ENCODE measurements at regions not wholly inside any gene's neighbourhood (a gene's known extent, or its start where the extent isn't known, plus 50 kb on each side); places are given as distances from the start of the nearest gene placed in this dataset.

DNA sequence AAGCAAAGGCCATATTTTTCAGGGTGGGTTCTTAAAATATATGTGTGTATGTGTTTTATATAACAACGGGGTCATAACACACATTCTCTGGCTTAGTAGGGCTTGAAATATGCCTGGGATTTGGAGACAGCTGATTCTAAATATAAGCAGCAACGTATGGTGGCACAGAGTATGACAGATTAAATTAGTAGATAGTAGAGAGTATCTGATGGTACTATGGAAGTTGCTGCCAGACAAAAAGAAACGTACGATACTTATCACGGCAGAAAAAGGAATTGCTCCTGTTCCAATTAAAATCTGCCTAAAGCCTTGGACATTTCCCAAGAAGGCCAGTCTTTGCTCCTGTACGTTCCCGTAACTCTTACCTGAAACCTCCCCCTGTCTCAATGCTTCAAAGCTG lies 607.9 kb upstream of the ID2 start:
- no peak for TF ChIP-seq TAF1 (IDR thresholded peaks at IDR 0.05; ENCODE audit: borderline replicate concordance, insufficient read depth, low read length)
- TF ChIP-seq, protein P1, sequence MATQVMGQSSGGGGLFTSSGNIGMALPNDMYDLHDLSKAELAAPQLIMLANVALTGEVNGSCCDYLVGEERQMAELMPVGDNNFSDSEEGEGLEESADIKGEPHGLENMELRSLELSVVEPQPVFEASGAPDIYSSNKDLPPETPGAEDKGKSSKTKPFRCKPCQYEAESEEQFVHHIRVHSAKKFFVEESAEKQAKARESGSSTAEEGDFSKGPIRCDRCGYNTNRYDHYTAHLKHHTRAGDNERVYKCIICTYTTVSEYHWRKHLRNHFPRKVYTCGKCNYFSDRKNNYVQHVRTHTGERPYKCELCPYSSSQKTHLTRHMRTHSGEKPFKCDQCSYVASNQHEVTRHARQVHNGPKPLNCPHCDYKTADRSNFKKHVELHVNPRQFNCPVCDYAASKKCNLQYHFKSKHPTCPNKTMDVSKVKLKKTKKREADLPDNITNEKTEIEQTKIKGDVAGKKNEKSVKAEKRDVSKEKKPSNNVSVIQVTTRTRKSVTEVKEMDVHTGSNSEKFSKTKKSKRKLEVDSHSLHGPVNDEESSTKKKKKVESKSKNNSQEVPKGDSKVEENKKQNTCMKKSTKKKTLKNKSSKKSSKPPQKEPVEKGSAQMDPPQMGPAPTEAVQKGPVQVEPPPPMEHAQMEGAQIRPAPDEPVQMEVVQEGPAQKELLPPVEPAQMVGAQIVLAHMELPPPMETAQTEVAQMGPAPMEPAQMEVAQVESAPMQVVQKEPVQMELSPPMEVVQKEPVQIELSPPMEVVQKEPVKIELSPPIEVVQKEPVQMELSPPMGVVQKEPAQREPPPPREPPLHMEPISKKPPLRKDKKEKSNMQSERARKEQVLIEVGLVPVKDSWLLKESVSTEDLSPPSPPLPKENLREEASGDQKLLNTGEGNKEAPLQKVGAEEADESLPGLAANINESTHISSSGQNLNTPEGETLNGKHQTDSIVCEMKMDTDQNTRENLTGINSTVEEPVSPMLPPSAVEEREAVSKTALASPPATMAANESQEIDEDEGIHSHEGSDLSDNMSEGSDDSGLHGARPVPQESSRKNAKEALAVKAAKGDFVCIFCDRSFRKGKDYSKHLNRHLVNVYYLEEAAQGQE (IDR thresholded peaks at IDR 0.05; ENCODE audit: insufficient read depth in 1 of 2, low read depth in 2 of 2, low read length in 2 of 2): no peak
- TF ChIP-seq FOXP2 (optimal IDR thresholded peaks at IDR 0.05; ENCODE audit: borderline replicate concordance, extremely low read depth, extremely low read length, insufficient read depth): no peak
- no peak for TF ChIP-seq SIN3A (IDR thresholded peaks at IDR 0.05; ENCODE audit: borderline replicate concordance, insufficient read depth, low read length)
- TF ChIP-seq POLR2AphosphoS5 (IDR thresholded peaks at IDR 0.05; ENCODE audit: low read depth, low read length): no peak

DNA sequence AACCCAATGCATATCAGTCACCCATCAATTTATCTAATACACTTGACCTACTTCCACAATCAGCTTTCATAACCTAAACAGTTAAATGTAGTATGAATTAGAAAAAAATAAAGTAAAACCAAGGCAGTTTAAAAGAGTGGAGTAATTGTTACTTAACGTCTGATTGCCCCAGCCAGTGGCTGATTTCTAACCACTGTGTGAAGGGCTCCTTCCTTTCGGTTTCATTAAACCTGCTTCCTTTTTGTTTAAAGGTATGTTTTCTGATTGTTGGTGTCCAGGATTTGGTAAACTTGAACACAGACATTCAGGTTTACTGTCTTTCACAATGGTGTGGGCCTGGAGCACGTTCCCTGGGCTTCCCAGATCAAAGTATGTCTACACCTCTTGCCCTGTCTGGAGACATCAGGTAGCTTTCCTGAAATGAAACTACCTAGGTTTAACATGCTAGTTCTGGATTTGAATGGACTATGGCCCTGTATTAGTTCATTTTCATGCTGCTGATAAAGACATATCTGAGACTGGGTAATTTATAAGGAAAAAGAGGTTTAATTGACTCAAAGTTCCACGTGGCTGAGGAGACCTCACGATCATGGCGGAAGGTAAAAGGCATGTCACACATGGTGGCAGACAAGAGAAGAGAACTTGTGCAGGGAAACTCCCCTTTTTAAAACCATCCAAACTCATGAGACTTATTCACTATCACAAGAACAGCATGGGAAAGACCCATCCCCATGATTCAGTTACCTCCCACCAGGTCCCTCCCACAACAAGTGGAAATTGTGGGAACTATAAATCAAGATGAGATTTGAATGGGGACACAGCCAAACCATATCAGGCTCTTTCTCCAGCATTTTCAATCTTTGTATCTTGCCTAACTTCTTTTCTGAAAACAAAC lies 605.2 kb upstream of the ID2 start:
- TF ChIP-seq, protein P1 (IDR thresholded peaks at IDR 0.05; ENCODE audit: insufficient read depth in 1 of 2, low read depth in 2 of 2, low read length in 2 of 2): no peak
- TF ChIP-seq POLR2AphosphoS5 (IDR thresholded peaks at IDR 0.05; ENCODE audit: low read depth, low read length): no peak
- no peak for TF ChIP-seq FOXP2 (optimal IDR thresholded peaks at IDR 0.05; ENCODE audit: borderline replicate concordance, extremely low read depth, extremely low read length, insufficient read depth)
- TF ChIP-seq TAF1 (IDR thresholded peaks at IDR 0.05; ENCODE audit: borderline replicate concordance, insufficient read depth, low read length): no peak
- no peak for TF ChIP-seq SIN3A (IDR thresholded peaks at IDR 0.05; ENCODE audit: borderline replicate concordance, insufficient read depth, low read length)

DNA sequence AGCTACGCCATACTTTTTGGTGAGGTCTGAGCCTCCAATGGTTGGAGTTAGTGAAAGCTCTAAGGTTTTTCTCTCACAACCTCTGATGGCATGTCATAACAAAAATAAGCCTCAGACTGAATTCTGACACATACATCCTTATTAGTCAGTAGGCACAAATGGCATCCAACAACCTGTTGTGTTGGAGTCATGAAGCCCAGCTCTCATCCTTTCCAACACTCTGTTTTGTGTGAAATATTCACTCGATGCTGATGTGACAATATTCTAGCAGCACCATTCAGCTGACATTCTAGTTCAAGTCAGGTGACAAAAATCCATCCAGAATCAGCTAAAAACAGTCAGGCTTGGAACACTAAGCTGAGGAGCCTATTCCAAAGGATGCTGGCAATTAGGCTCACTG lies 603.2 kb upstream of the ID2 start:
- TF ChIP-seq POLR2AphosphoS5 (IDR thresholded peaks at IDR 0.05; ENCODE audit: low read depth, low read length) (no peak), TAF1 (IDR thresholded peaks at IDR 0.05; ENCODE audit: borderline replicate concordance, insufficient read depth, low read length) (no peak), SIN3A (IDR thresholded peaks at IDR 0.05; ENCODE audit: borderline replicate concordance, insufficient read depth, low read length) (no peak), FOXP2 (optimal IDR thresholded peaks at IDR 0.05; ENCODE audit: borderline replicate concordance, extremely low read depth, extremely low read length, insufficient read depth) (no peak)
- TF ChIP-seq, protein P1 (IDR thresholded peaks at IDR 0.05; ENCODE audit: insufficient read depth in 1 of 2, low read depth in 2 of 2, low read length in 2 of 2): no peak

DNA sequence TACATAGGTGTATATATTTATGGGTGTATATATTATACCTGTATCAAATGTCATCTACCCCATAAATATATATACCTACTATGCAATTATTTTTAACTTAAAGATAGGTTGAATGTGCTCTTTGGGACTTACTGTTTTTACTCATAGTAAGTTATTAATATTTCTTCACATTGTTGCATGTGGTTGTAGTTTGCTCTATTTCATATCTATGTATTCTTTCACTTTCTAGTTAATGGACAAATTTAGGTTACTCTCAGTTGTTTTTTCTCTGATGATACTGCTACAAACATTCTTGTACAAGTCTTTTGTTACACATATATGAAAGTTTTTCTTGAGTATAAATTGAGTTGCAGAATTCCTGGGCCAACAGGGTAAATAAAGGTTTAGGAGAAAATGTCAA lies 601.8 kb upstream of the ID2 start:
- TF ChIP-seq, protein P1 (IDR thresholded peaks at IDR 0.05; ENCODE audit: insufficient read depth in 1 of 2, low read depth in 2 of 2, low read length in 2 of 2): no peak
- no peak for TF ChIP-seq POLR2AphosphoS5 (IDR thresholded peaks at IDR 0.05; ENCODE audit: low read depth, low read length)
